ENCODE measurements at regions not wholly inside any gene's neighbourhood (a gene's known extent, or its start where the extent isn't known, plus 50 kb on each side); places are given as distances from the start of the nearest gene placed in this dataset.

DNA sequence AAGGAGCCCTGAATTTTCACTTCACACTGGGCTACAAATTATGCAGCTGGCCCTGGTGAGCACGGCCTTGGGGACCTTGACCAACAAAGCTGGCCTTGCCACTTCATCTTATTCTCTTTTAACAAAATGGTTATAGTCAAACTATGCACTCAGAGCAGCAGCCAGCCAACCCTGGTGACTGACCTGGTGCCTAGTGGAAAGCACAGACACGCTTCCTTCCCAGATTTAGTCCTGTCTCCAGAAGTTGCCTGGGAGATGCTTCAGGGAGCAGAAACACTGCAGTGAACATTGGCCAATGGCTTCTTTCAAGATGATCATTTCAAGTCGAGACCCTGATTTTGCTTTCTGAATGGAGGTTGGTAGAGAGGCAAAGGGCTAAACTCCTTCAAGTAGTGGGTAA is 249.3 kb downstream of the SIPA1L2 start:
- H3K9me3 ChIP-seq: no peaks in the 10 kb centered on the region
- no peaks in the 10 kb centered on the region for H3K27me3 ChIP-seq (ENCODE audit: insufficient read depth)
- peaks cover 0 to 4% of the 10 kb centered on the region in 2 experiments; a peak in 1 of 4 replicates for H3K4me1 ChIP-seq (ENCODE audit: control insufficient read depth in 1 of 2, insufficient read depth in 2 of 2, low read depth in 1 of 2, low read length in 1 of 2)
- no peak for DNase-seq
- H3K4me3 ChIP-seq (ENCODE audit: low read depth in 2 of 2, low read length in 1 of 2): no peak overlapping the region
- no peaks in the 10 kb centered on the region for H3K79me2 ChIP-seq (ENCODE audit: insufficient read depth)
- no peaks in the 10 kb centered on the region for H4K20me1 ChIP-seq (ENCODE audit: insufficient read depth)
- WGBS (ENCODE audit: low lambda C conversion rate): 37% methylated on average over 3 of the region's 3 CpGs
- H3K27ac ChIP-seq (ENCODE audit: low read depth in 2 of 2, low read length in 1 of 2): no peak overlapping the region
- H2AFZ ChIP-seq (ENCODE audit: low read depth): no peak overlapping the region
- H3K36me3 ChIP-seq (replicated peaks in 1 of 2; ENCODE audit: control insufficient read depth in 1 of 2, insufficient read depth in 2 of 2, low read length in 1 of 2): no peaks in the 10 kb centered on the region
- no peak overlapping the region for H3K9ac ChIP-seq
- CTCF ChIA-PET: no interaction called here
- no peaks in the 10 kb centered on the region for H3F3A ChIP-seq (replicated peaks; ENCODE audit: insufficient read depth)
- no peak overlapping the region for H3K4me2 ChIP-seq
- POLR2A ChIA-PET: no interaction called here
- TF ChIP-seq, protein P1, sequence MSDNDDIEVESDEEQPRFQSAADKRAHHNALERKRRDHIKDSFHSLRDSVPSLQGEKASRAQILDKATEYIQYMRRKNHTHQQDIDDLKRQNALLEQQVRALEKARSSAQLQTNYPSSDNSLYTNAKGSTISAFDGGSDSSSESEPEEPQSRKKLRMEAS (IDR thresholded peaks at IDR 0.05; ENCODE audit: low read depth): no peak
- TF ChIP-seq TAF1 (IDR thresholded peaks at IDR 0.05; ENCODE audit: borderline replicate concordance, low read depth, low read length) (no peak), RXRA (IDR thresholded peaks at IDR 0.05; ENCODE audit: borderline replicate concordance, low read depth) (no peak), POLR2AphosphoS5 (IDR thresholded peaks at IDR 0.05; ENCODE audit: low read depth, low read length) (no peak)
- no peaks in the 10 kb centered on the region for H3K9me2 ChIP-seq

DNA sequence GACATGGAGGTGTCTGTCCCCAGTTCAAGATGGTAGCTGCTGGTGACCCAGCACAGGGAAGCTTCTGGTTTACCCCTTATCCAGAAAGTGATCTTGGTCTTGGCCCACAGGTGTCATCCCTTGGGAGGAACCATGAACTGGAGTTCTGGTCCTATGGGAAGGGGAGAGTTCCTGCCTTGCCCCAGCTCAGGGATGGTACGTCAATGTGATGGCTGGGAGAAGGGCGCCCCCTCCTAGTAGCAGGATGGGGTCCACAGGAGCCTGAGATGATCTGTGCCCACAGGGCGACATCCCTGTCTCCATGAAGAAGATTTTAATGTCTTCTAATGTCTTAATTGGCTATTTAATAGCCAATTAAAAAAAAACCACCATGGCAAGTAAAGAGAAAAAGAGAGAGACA is 249.8 kb downstream of the SIPA1L2 start:
- POLR2A ChIA-PET: no interaction called here
- H2AFZ ChIP-seq (ENCODE audit: low read depth): no peak overlapping the region
- WGBS (ENCODE audit: low lambda C conversion rate): 54% methylated on average over 3 of the region's 3 CpGs

More for the DNA sequence above, 249.8 kb downstream of the SIPA1L2 start:
- no peak overlapping the region for H3K27ac ChIP-seq (ENCODE audit: low read depth in 2 of 2, low read length in 1 of 2)
- H3K4me2 ChIP-seq: no peak overlapping the region
- H3K4me1 ChIP-seq (ENCODE audit: control insufficient read depth in 1 of 2, insufficient read depth in 2 of 2, low read depth in 1 of 2, low read length in 1 of 2): peaks cover 0 to 4% of the 10 kb centered on the region in 2 experiments; a peak in 1 of 4 replicates
- no peaks in the 10 kb centered on the region for H3K9me2 ChIP-seq
- H3K4me3 ChIP-seq (ENCODE audit: low read depth in 2 of 2, low read length in 1 of 2): no peak overlapping the region
- no peaks in the 10 kb centered on the region for H4K20me1 ChIP-seq (ENCODE audit: insufficient read depth)
- DNase-seq: no peak
- H3K9me3 ChIP-seq: no peaks in the 10 kb centered on the region
- no peaks in the 10 kb centered on the region for H3F3A ChIP-seq (replicated peaks; ENCODE audit: insufficient read depth)
- H3K9ac ChIP-seq: no peak overlapping the region
- CTCF ChIA-PET: no interaction called here
- H3K27me3 ChIP-seq (ENCODE audit: insufficient read depth): no peaks in the 10 kb centered on the region
- no peaks in the 10 kb centered on the region for H3K36me3 ChIP-seq (replicated peaks in 1 of 2; ENCODE audit: control insufficient read depth in 1 of 2, insufficient read depth in 2 of 2, low read length in 1 of 2)
- TF ChIP-seq, protein P2, sequence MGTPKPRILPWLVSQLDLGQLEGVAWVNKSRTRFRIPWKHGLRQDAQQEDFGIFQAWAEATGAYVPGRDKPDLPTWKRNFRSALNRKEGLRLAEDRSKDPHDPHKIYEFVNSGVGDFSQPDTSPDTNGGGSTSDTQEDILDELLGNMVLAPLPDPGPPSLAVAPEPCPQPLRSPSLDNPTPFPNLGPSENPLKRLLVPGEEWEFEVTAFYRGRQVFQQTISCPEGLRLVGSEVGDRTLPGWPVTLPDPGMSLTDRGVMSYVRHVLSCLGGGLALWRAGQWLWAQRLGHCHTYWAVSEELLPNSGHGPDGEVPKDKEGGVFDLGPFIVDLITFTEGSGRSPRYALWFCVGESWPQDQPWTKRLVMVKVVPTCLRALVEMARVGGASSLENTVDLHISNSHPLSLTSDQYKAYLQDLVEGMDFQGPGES (IDR thresholded peaks at IDR 0.05; ENCODE audit: low read depth, low read length): no peak
- TF ChIP-seq CHD2 (IDR thresholded peaks at IDR 0.05; ENCODE audit: low read length, partially characterized antibody): no peak
- no peak for TF ChIP-seq RFX5 (IDR thresholded peaks at IDR 0.05; ENCODE audit: low read length)
- TF ChIP-seq YY1 (IDR thresholded peaks at IDR 0.05; ENCODE audit: low read depth): no peak
- TF ChIP-seq EZH2phosphoT487 (IDR thresholded peaks at IDR 0.05; ENCODE audit: borderline replicate concordance, low read depth): no peak
- TF ChIP-seq, protein P1 (IDR thresholded peaks at IDR 0.05; ENCODE audit: low read depth): no peak
- TF ChIP-seq, protein P3, sequence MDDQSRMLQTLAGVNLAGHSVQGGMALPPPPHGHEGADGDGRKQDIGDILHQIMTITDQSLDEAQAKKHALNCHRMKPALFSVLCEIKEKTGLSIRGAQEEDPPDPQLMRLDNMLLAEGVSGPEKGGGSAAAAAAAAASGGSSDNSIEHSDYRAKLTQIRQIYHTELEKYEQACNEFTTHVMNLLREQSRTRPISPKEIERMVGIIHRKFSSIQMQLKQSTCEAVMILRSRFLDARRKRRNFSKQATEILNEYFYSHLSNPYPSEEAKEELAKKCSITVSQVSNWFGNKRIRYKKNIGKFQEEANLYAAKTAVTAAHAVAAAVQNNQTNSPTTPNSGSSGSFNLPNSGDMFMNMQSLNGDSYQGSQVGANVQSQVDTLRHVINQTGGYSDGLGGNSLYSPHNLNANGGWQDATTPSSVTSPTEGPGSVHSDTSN (IDR thresholded peaks at IDR 0.05): no peak
- TF ChIP-seq SMC3 (IDR thresholded peaks at IDR 0.05; ENCODE audit: low read depth, low read length): no peak
- TF ChIP-seq POLR2AphosphoS5 (IDR thresholded peaks at IDR 0.05; ENCODE audit: low read depth, low read length): no peak
- TF ChIP-seq MEF2A (IDR thresholded peaks at IDR 0.05; ENCODE audit: borderline replicate concordance, low read depth): no peak
- no peak for TF ChIP-seq TCF12 (IDR thresholded peaks at IDR 0.05)
- TF ChIP-seq, protein P4, sequence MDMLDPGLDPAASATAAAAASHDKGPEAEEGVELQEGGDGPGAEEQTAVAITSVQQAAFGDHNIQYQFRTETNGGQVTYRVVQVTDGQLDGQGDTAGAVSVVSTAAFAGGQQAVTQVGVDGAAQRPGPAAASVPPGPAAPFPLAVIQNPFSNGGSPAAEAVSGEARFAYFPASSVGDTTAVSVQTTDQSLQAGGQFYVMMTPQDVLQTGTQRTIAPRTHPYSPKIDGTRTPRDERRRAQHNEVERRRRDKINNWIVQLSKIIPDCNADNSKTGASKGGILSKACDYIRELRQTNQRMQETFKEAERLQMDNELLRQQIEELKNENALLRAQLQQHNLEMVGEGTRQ (IDR thresholded peaks at IDR 0.05; ENCODE audit: borderline replicate concordance, low read depth, low read length): no peak
- no peaks in the 10 kb centered on the region for H3K79me2 ChIP-seq (ENCODE audit: insufficient read depth)

Measured in SK-N-SH (cell line).